ENCODE measurements at regions not wholly inside any gene's neighbourhood (a gene's known extent, or its start where the extent isn't known, plus 50 kb on each side); places are given as distances from the start of the nearest gene placed in this dataset.

DNA sequence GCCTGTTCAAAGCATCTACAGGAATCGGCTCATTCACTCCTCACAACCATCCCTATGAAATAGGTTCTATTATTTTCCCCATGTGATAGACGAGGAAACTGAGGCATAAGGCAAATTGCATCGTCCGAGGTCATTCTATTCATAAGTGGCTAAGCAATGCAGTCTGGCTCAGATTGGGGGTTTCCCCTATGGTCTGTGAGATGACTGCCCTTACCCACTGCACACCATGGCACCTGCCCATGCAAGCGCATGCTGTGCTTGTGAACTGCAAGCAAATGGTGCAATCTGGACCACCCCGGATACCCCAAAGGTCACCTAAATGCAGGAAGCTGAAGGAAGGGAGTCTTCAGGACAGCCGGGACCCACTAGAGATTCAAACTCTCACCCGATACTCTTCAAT is 123.4 kb upstream of the SOD1 start:
- TF ChIP-seq CTCF (IDR thresholded peaks at IDR 0.05; ENCODE audit: low read depth, low read length), result no peak
- DNase-seq (ENCODE audit: extremely low read depth, low read depth), result no peak

- no peak for TF ChIP-seq CTCF (IDR thresholded peaks at IDR 0.05; ENCODE audit: low read depth, low read length)
Observed at GRCh38 chr21:31531967-31532366, 127.5 kb upstream of the SOD1 start.

GRCh38 chr21:31530897-31531705 is 128.4 kb upstream of the SOD1 start:
- TF ChIP-seq CTCF (IDR thresholded peaks at IDR 0.05; ENCODE audit: low read depth, low read length), result no peak
- DNase-seq (ENCODE audit: extremely low read depth, low read depth), result no peak

More at GRCh38 chr21:31531967-31532366, 127.5 kb upstream of the SOD1 start:
- DNase-seq (ENCODE audit: extremely low read depth, low read depth), result no peak

- no peak for TF ChIP-seq CTCF (IDR thresholded peaks at IDR 0.05; ENCODE audit: low read depth, low read length)
- DNase-seq (ENCODE audit: extremely low read depth, low read depth), result no peak
Observed at GRCh38 chr21:31530364-31530763, 129.1 kb upstream of the SOD1 start.

DNA sequence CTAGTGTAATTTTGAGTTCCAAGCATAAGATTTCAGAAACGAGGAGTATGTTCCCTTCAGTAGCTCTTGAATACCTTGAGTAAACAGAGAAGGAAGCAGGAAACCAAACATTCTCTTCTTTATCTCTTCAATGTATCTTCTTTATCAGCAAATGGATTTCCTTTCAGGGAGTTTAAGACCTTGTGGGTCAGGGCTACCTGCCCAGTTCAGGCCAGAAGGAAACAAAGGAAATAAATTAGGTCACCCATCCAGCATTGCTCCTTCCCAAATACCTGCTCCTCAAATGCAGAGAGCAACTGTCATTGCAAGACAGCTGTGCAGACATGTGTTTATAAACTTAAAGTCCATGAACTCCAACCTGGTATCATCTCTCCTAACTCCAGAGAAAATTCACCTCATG is 130.1 kb upstream of the SOD1 start:
- TF ChIP-seq CTCF (IDR thresholded peaks at IDR 0.05; ENCODE audit: low read depth, low read length), result no peak
- DNase-seq (ENCODE audit: extremely low read depth, low read depth), result no peak

- no peak for DNase-seq (ENCODE audit: extremely low read depth, low read depth)
Observed at GRCh38 chr21:31526040-31526439, 133.5 kb upstream of the SOD1 start.

More at GRCh38 chr21:31526040-31526439, 133.5 kb upstream of the SOD1 start:
- TF ChIP-seq CTCF (IDR thresholded peaks at IDR 0.05; ENCODE audit: low read depth, low read length), result no peak
